ENCODE measurements at regions not wholly inside any gene's neighbourhood (a gene's known extent, or its start where the extent isn't known, plus 50 kb on each side); places are given as distances from the start of the nearest gene placed in this dataset.

DNA sequence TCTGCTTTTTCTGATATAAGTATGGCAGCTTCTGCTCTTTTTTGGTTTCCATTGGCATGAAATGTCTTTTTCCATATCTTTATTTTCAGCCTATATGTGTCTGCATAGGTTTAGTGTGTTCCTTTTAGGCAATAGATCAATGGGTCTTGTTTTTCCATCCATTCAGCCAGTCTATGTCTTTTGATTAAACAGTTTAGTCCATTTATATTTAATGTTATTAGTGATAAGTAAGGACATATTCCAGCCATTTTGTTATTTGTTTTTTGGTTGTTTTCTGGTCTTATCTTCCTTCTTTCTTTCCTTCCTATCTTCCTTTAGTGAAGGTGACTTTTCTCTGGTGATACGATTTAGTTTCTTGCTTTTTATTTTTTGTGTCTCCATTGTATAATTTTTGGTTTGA is 101.3 kb upstream of the LRRC3B start:
- H3K4me3 ChIP-seq (ENCODE audit: low read length), result no peak overlapping the region
- no peaks in the 10 kb centered on the region for H3K36me3 ChIP-seq (replicated peaks; ENCODE audit: low read depth, low read length)
- no peaks in the 10 kb centered on the region for H3K4me1 ChIP-seq (ENCODE audit: low read length)
- H3K9ac ChIP-seq (ENCODE audit: low read length), result no peak overlapping the region
- H3K27ac ChIP-seq (ENCODE audit: low read length), result no peak overlapping the region
- H3K9me3 ChIP-seq (ENCODE audit: insufficient read depth, low read length), result no peaks in the 10 kb centered on the region
- H4K20me1 ChIP-seq (ENCODE audit: insufficient read depth, low read length), result no peaks in the 10 kb centered on the region
- no peaks in the 10 kb centered on the region for H3K27me3 ChIP-seq (ENCODE audit: low read depth, low read length)
- TF ChIP-seq CTCF (IDR thresholded peaks at IDR 0.05; ENCODE audit: low read depth, low read length) (no peak), EZH2phosphoT487 (IDR thresholded peaks at IDR 0.05; ENCODE audit: low read depth) (no peak)
- no peak overlapping the region for H2AFZ ChIP-seq (ENCODE audit: low read depth, low read length)
- no peak overlapping the region for H3K4me2 ChIP-seq (ENCODE audit: low read length)
- no peaks in the 10 kb centered on the region for H3K79me2 ChIP-seq (ENCODE audit: low read length)

GRCh38 chr3:26522919-26523318 is 99.7 kb upstream of the LRRC3B start:
- H3K79me2 ChIP-seq (ENCODE audit: low read length), result no peaks in the 10 kb centered on the region
- no peak overlapping the region for H2AFZ ChIP-seq (ENCODE audit: low read depth, low read length)
- H3K27me3 ChIP-seq (ENCODE audit: low read depth, low read length), result no peaks in the 10 kb centered on the region
- H3K4me1 ChIP-seq (ENCODE audit: low read length), result no peaks in the 10 kb centered on the region
- H4K20me1 ChIP-seq (ENCODE audit: insufficient read depth, low read length), result no peaks in the 10 kb centered on the region
- TF ChIP-seq EZH2phosphoT487 (IDR thresholded peaks at IDR 0.05; ENCODE audit: low read depth), result no peak
- no peak; the same call in 1 of the 2 replicates for TF ChIP-seq CTCF (IDR thresholded peaks at IDR 0.05; ENCODE audit: low read depth, low read length)
- H3K36me3 ChIP-seq (replicated peaks; ENCODE audit: low read depth, low read length), result no peaks in the 10 kb centered on the region
- H3K9me3 ChIP-seq (ENCODE audit: insufficient read depth, low read length), result no peaks in the 10 kb centered on the region
- no peak overlapping the region for H3K27ac ChIP-seq (ENCODE audit: low read length)
- H3K4me2 ChIP-seq (ENCODE audit: low read length), result no peak overlapping the region
- H3K9ac ChIP-seq (ENCODE audit: low read length), result no peak overlapping the region
- H3K4me3 ChIP-seq (ENCODE audit: low read length), result no peak overlapping the region

DNA sequence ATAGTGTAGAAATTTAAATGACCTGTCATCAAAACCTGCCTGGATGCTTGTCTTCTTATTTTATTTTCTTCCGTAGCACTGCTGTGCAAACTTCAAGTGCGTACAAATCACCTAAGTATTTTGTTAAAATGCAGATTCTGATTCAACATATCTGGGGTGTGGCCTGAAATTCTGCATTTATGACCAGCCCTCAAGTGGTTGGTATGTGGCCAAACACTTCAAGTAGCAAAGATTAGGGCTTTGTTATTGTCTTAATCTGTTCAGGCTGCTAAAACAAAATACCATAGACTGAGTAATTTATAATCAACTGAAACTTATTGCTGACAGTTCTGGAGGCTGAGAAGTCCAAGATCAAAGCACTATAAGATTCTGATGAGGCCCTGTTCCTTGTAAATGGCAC is 97.6 kb upstream of the LRRC3B start:
- Histone ChIP-seq H4K20me1 (ENCODE audit: insufficient read depth, low read length) (no peaks in the 10 kb centered on the region), H3K4me2 (ENCODE audit: low read length) (no peak overlapping the region), H3K27me3 (ENCODE audit: low read depth, low read length) (no peaks in the 10 kb centered on the region), H3K27ac (ENCODE audit: low read length) (no peak overlapping the region), H3K4me3 (ENCODE audit: low read length) (no peak overlapping the region), H3K36me3 (replicated peaks; ENCODE audit: low read depth, low read length) (no peaks in the 10 kb centered on the region), H3K4me1 (ENCODE audit: low read length) (no peaks in the 10 kb centered on the region), H3K9ac (ENCODE audit: low read length) (no peak overlapping the region), H3K79me2 (ENCODE audit: low read length) (no peaks in the 10 kb centered on the region), H3K9me3 (ENCODE audit: insufficient read depth, low read length) (no peaks in the 10 kb centered on the region), H2AFZ (ENCODE audit: low read depth, low read length) (no peak overlapping the region)
- TF ChIP-seq EZH2phosphoT487 (IDR thresholded peaks at IDR 0.05; ENCODE audit: low read depth) (no peak), CTCF (IDR thresholded peaks at IDR 0.05; ENCODE audit: low read depth, low read length) (no peak)

DNA sequence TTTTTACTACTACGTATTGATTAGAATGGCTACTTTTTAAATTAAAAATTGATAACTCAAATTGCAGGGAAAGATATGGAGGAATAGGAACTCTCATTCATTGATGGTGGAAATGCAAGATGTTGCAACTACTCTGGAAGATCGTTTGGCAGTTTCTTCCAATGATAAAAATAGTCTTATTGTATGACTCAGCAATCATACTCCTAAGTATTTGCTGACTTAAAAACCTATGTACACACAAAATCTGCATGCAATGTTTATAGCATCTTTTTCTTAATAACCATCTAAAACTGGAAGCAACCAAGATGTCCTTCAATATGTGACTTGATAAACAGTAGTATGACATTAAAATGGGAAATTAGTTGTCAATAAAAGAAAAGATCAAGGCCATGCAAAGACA is 87.4 kb upstream of the LRRC3B start:
- TF ChIP-seq CTCF (IDR thresholded peaks at IDR 0.05; ENCODE audit: low read depth, low read length) (no peak), EZH2phosphoT487 (IDR thresholded peaks at IDR 0.05; ENCODE audit: low read depth) (no peak)
- H3K4me2 ChIP-seq (ENCODE audit: low read length), result no peak overlapping the region

More for the DNA sequence above, 87.4 kb upstream of the LRRC3B start:
- Histone ChIP-seq H3K27me3 (ENCODE audit: low read depth, low read length) (no peaks in the 10 kb centered on the region), H4K20me1 (ENCODE audit: insufficient read depth, low read length) (no peaks in the 10 kb centered on the region), H3K79me2 (ENCODE audit: low read length) (no peaks in the 10 kb centered on the region), H3K27ac (ENCODE audit: low read length) (no peak overlapping the region), H3K36me3 (replicated peaks; ENCODE audit: low read depth, low read length) (no peaks in the 10 kb centered on the region), H3K4me1 (ENCODE audit: low read length) (no peaks in the 10 kb centered on the region), H2AFZ (ENCODE audit: low read depth, low read length) (no peak overlapping the region), H3K9me3 (ENCODE audit: insufficient read depth, low read length) (no peaks in the 10 kb centered on the region), H3K9ac (ENCODE audit: low read length) (no peak overlapping the region), H3K4me3 (ENCODE audit: low read length) (no peak overlapping the region)

All from OCI-LY3 (cell line).